A549 (cell line): ENCODE measurements at regions not wholly inside any gene's neighbourhood (a gene's known extent, or its start where the extent isn't known, plus 50 kb on each side); places are given as distances from the start of the nearest gene placed in this dataset.

ENCODE experiments used
- JUNB ChIP-seq: fragments of >200 bp; sonication (Bioruptor Twin); formaldehyde crosslinking; IDR thresholded peaks from 2 replicates; pipeline ENCODE4 v1.6.1; 2016
- MAZ ChIP-seq: fragments of 150-350 bp; IDR thresholded peaks from 2 replicates; pipeline ENCODE4 v1.6.1; 2014; ENCODE audit warnings: antibody characterized with exemption, low read depth, low read length, borderline replicate concordance
- RNF2 ChIP-seq: fragments of 200-600 bp; sonication (generic); IDR thresholded peaks from 2 replicates; pipeline ENCODE4 v1.6.1; 2016; ENCODE audit warnings: low read depth, mild to moderate bottlenecking, antibody characterized with exemption, moderate library complexity, borderline replicate concordance

GRCh38 chr1:115183721-115184259 is 94.5 kb upstream of the TSPAN2 start:
- TF ChIP-seq MAZ, result no peak
- no peak for TF ChIP-seq JUNB
- no peak for TF ChIP-seq RNF2
